ENCODE measurements at regions not wholly inside any gene's neighbourhood (a gene's known extent, or its start where the extent isn't known, plus 50 kb on each side); places are given as distances from the start of the nearest gene placed in this dataset.
"Not testable (repeated sequence)": the region's sequence is repeated elsewhere in the genome, so short reads cannot be mapped to it uniquely, and the experiment has no call there.

GRCh38 chrX:14302561-14302960 is 226.8 kb upstream of the GLRA2 start:
- not testable (repeated sequence) for H3K4me1 Mint-ChIP-seq (ENCODE audit: low read depth); H3K4me3 Mint-ChIP-seq; H3K9me3 Mint-ChIP-seq; H3K36me3 Mint-ChIP-seq (ENCODE audit: low read depth); H3K27ac Mint-ChIP-seq; DNase-seq; H3K27me3 Mint-ChIP-seq

- H3K9me3 Mint-ChIP-seq, result no peaks in the 10 kb centered on the region
- no peak for DNase-seq
- H3K27me3 Mint-ChIP-seq, result peaks cover 3% of the 10 kb centered on the region
- no peaks in the 10 kb centered on the region for H3K36me3 Mint-ChIP-seq (ENCODE audit: low read depth)
- no peaks in the 10 kb centered on the region for H3K4me1 Mint-ChIP-seq (ENCODE audit: low read depth)
- H3K27ac Mint-ChIP-seq, result no peak overlapping the region
- H3K4me3 Mint-ChIP-seq, result no peak overlapping the region
Measured at GRCh38 chrX:14300376-14300775, 229.0 kb upstream of the GLRA2 start.

GRCh38 chrX:14295426-14295825 is 233.9 kb upstream of the GLRA2 start:
- H3K4me1 Mint-ChIP-seq (ENCODE audit: low read depth), result no peaks in the 10 kb centered on the region
- peaks cover 22% of the 10 kb centered on the region for H3K27me3 Mint-ChIP-seq
- no peaks in the 10 kb centered on the region for H3K9me3 Mint-ChIP-seq
- no peak overlapping the region for H3K4me3 Mint-ChIP-seq
- DNase-seq, result no peak
- no peaks in the 10 kb centered on the region for H3K36me3 Mint-ChIP-seq (ENCODE audit: low read depth)
- no peak overlapping the region for H3K27ac Mint-ChIP-seq

GRCh38 chrX:14291666-14292500 is 237.5 kb upstream of the GLRA2 start:
- no peak for DNase-seq
- H3K9me3 Mint-ChIP-seq, result no peaks in the 10 kb centered on the region
- H3K4me1 Mint-ChIP-seq (ENCODE audit: low read depth), result no peaks in the 10 kb centered on the region
- no peak overlapping the region for H3K27ac Mint-ChIP-seq
- H3K36me3 Mint-ChIP-seq (ENCODE audit: low read depth), result no peaks in the 10 kb centered on the region
- no peak overlapping the region for H3K4me3 Mint-ChIP-seq
- peaks cover 22% of the 10 kb centered on the region for H3K27me3 Mint-ChIP-seq

- H3K27me3 Mint-ChIP-seq, result peaks cover 19% of the 10 kb centered on the region
- no peaks in the 10 kb centered on the region for H3K9me3 Mint-ChIP-seq
- no peaks in the 10 kb centered on the region for H3K36me3 Mint-ChIP-seq (ENCODE audit: low read depth)
- H3K4me3 Mint-ChIP-seq, result no peak overlapping the region
- no peaks in the 10 kb centered on the region for H3K4me1 Mint-ChIP-seq (ENCODE audit: low read depth)
- DNase-seq, result no peak
- no peak overlapping the region for H3K27ac Mint-ChIP-seq
Measured at GRCh38 chrX:14290335-14290734, 239.0 kb upstream of the GLRA2 start.

- H3K4me1 Mint-ChIP-seq (ENCODE audit: low read depth), result no peaks in the 10 kb centered on the region
- peaks cover 7% of the 10 kb centered on the region for H3K9me3 Mint-ChIP-seq
- peaks cover 18% of the 10 kb centered on the region for H3K27me3 Mint-ChIP-seq
- H3K36me3 Mint-ChIP-seq (ENCODE audit: low read depth), result no peaks in the 10 kb centered on the region
- no peak for DNase-seq
- no peak overlapping the region for H3K27ac Mint-ChIP-seq
- H3K4me3 Mint-ChIP-seq, result no peak overlapping the region
Measured at GRCh38 chrX:14274691-14275090, 245.0 kb upstream of the GEMIN8 start.

GRCh38 chrX:14267216-14267615 is 237.5 kb upstream of the GEMIN8 start:
- Mint-ChIP-seq H3K4me1 (ENCODE audit: low read depth) (no peaks in the 10 kb centered on the region), H3K9me3 (peaks cover 3% of the 10 kb centered on the region), H3K4me3 (no peak overlapping the region), H3K36me3 (ENCODE audit: low read depth) (no peaks in the 10 kb centered on the region), H3K27ac (no peak overlapping the region), H3K27me3 (peaks cover 27% of the 10 kb centered on the region)
- no peak for DNase-seq

GRCh38 chrX:14266705-14267104 is 237.0 kb upstream of the GEMIN8 start:
- Mint-ChIP-seq H3K27me3 (peaks cover 27% of the 10 kb centered on the region), H3K4me1 (ENCODE audit: low read depth) (no peaks in the 10 kb centered on the region), H3K9me3 (peaks cover 3% of the 10 kb centered on the region), H3K27ac (no peak overlapping the region), H3K36me3 (ENCODE audit: low read depth) (no peaks in the 10 kb centered on the region), H3K4me3 (no peak overlapping the region)
- no peak for DNase-seq

GRCh38 chrX:14243823-14244222 is 214.1 kb upstream of the GEMIN8 start:
- Mint-ChIP-seq H3K9me3 (no peaks in the 10 kb centered on the region), H3K27me3 (peaks cover 42% of the 10 kb centered on the region), H3K27ac (no peak overlapping the region), H3K36me3 (ENCODE audit: low read depth) (no peaks in the 10 kb centered on the region), H3K4me1 (ENCODE audit: low read depth) (no peaks in the 10 kb centered on the region), H3K4me3 (no peak overlapping the region)
- DNase-seq, result no peak

GRCh38 chrX:14235004-14235403 is 205.3 kb upstream of the GEMIN8 start:
- Mint-ChIP-seq H3K27me3 (peaks cover 14% of the 10 kb centered on the region), H3K4me1 (ENCODE audit: low read depth) (no peaks in the 10 kb centered on the region), H3K36me3 (ENCODE audit: low read depth) (no peaks in the 10 kb centered on the region), H3K27ac (no peak overlapping the region), H3K4me3 (no peak overlapping the region), H3K9me3 (peaks cover 5% of the 10 kb centered on the region)
- DNase-seq, result no peak

- H3K4me1 Mint-ChIP-seq (ENCODE audit: low read depth), result no peaks in the 10 kb centered on the region
- no peaks in the 10 kb centered on the region for H3K36me3 Mint-ChIP-seq (ENCODE audit: low read depth)
- no peak overlapping the region for H3K27ac Mint-ChIP-seq
- DNase-seq, result no peak
- peaks cover 16% of the 10 kb centered on the region for H3K27me3 Mint-ChIP-seq
- H3K9me3 Mint-ChIP-seq, result peaks cover 7% of the 10 kb centered on the region
- H3K4me3 Mint-ChIP-seq, result no peak overlapping the region
Measured at GRCh38 chrX:14232688-14233087, 203.0 kb upstream of the GEMIN8 start.

GRCh38 chrX:14228611-14229010 is 198.9 kb upstream of the GEMIN8 start:
- no peaks in the 10 kb centered on the region for H3K36me3 Mint-ChIP-seq (ENCODE audit: low read depth)
- peaks cover 19% of the 10 kb centered on the region for H3K27me3 Mint-ChIP-seq
- DNase-seq, result no peak

GRCh38 chrX:14220386-14220944 is 190.8 kb upstream of the GEMIN8 start:
- no peak overlapping the region for H3K4me3 Mint-ChIP-seq
- H3K27ac Mint-ChIP-seq, result no peak overlapping the region
- peaks cover 25% of the 10 kb centered on the region for H3K27me3 Mint-ChIP-seq
- no peaks in the 10 kb centered on the region for H3K4me1 Mint-ChIP-seq (ENCODE audit: low read depth)
- H3K9me3 Mint-ChIP-seq, result no peaks in the 10 kb centered on the region
- H3K36me3 Mint-ChIP-seq (ENCODE audit: low read depth), result no peaks in the 10 kb centered on the region
- no peak for DNase-seq

More at GRCh38 chrX:14228611-14229010, 198.9 kb upstream of the GEMIN8 start:
- peaks cover 2% of the 10 kb centered on the region for H3K9me3 Mint-ChIP-seq
- H3K4me1 Mint-ChIP-seq (ENCODE audit: low read depth), result no peaks in the 10 kb centered on the region
- H3K27ac Mint-ChIP-seq, result no peak overlapping the region
- H3K4me3 Mint-ChIP-seq, result no peak overlapping the region

GRCh38 chrX:14209034-14209433 is 179.3 kb upstream of the GEMIN8 start:
- Mint-ChIP-seq H3K4me1 (ENCODE audit: low read depth) (no peaks in the 10 kb centered on the region), H3K27me3 (peaks cover 28% of the 10 kb centered on the region), H3K9me3 (no peaks in the 10 kb centered on the region), H3K36me3 (ENCODE audit: low read depth) (no peaks in the 10 kb centered on the region), H3K27ac (no peak overlapping the region), H3K4me3 (no peak overlapping the region)
- DNase-seq, result no peak

- Mint-ChIP-seq H3K9me3 (no peaks in the 10 kb centered on the region), H3K4me1 (ENCODE audit: low read depth) (no peaks in the 10 kb centered on the region), H3K36me3 (ENCODE audit: low read depth) (no peaks in the 10 kb centered on the region), H3K27me3 (peaks cover 11% of the 10 kb centered on the region), H3K4me3 (no peak overlapping the region), H3K27ac (no peak overlapping the region)
- DNase-seq, result no peak
Measured at GRCh38 chrX:14194711-14195110, 165.0 kb upstream of the GEMIN8 start.
